OCI-LY1 (cell line): ENCODE measurements at regions not wholly inside any gene's neighbourhood (a gene's known extent, or its start where the extent isn't known, plus 50 kb on each side); places are given as distances from the start of the nearest gene placed in this dataset.

Experiments
- H2AFZ ChIP-seq: fragments of 200-600 bp; sonication (generic), shearing (Covaris generic); 2 replicates; pipeline ENCODE4 v1.6.0; 2014; ENCODE audit warnings: antibody characterized with exemption, mild to moderate bottlenecking, low read length
- H3F3A ChIP-seq: fragments of 200-600 bp; sonication (generic), shearing (Covaris generic); 2 replicates; pipeline ENCODE4 v1.6.0; 2014; ENCODE audit warnings: mild to moderate bottlenecking, antibody characterized with exemption, low read length, moderate library complexity; ENCODE audit not compliant: insufficient read depth
- H3K27ac ChIP-seq: fragments of 200-600 bp; sonication (generic); 2 replicates; pipeline ENCODE4 v1.5.1; 2014; ENCODE audit warnings: low read length, mixed run types, mild to moderate bottlenecking, low read depth; ENCODE audit not compliant: poor library complexity, severe bottlenecking
- H3K27me3 ChIP-seq: fragments of 200-600 bp; sonication (generic); 2 replicates; pipeline ENCODE4 v1.6.0; 2014; ENCODE audit warnings: antibody characterized with exemption, mild to moderate bottlenecking, low read length, moderate library complexity; ENCODE audit not compliant: insufficient read depth
- H3K36me3 ChIP-seq: fragments of 200-600 bp; sonication (generic); 2 replicates; pipeline ENCODE4 v1.6.1; 2014; ENCODE audit warnings: mild to moderate bottlenecking, antibody characterized with exemption, low read length, moderate library complexity, mixed read lengths; ENCODE audit not compliant: insufficient read depth
- H3K4me1 ChIP-seq: fragments of 200-600 bp; sonication (generic); 2 replicates; pipeline ENCODE4 v1.5.1; 2014; ENCODE audit warnings: mild to moderate bottlenecking, low read length, moderate library complexity; ENCODE audit not compliant: insufficient read depth, severe bottlenecking
- H3K4me2 ChIP-seq: fragments of 200-600 bp; sonication (generic), shearing (Covaris generic); 2 replicates; pipeline ENCODE4 v1.6.1; 2014; ENCODE audit warnings: low read length
- H3K4me3 ChIP-seq: fragments of 200-600 bp; sonication (generic); 2 replicates; pipeline ENCODE4 v1.5.1; 2014; ENCODE audit warnings: low read length, low read depth, mild to moderate bottlenecking, mixed read lengths; ENCODE audit not compliant: poor library complexity, severe bottlenecking
- H3K79me2 ChIP-seq: fragments of 200-600 bp; shearing (Covaris generic); 2 replicates; pipeline ENCODE4 v1.6.1; 2016; ENCODE audit warnings: mixed run types, low read length, mixed read lengths; ENCODE audit not compliant: insufficient read depth
- H3K9ac ChIP-seq: fragments of 200-600 bp; sonication (generic), shearing (Covaris generic); 2 replicates; pipeline ENCODE4 v1.6.1; 2014; ENCODE audit warnings: mild to moderate bottlenecking, low read length, mixed read lengths
- H3K9me2 ChIP-seq: fragments of 200-600 bp; sonication (generic), shearing (Covaris generic); 2 replicates; pipeline ENCODE4 v1.6.1; 2014; ENCODE audit warnings: low read depth, mild to moderate bottlenecking, low read length, mixed read lengths
- H3K9me3 ChIP-seq: fragments of 200-600 bp; shearing (Covaris generic); 2 replicates; pipeline ENCODE4 v1.6.1; 2014; ENCODE audit warnings: low read length, mixed read lengths
- H4K20me1 ChIP-seq: fragments of 200-600 bp; sonication (generic), shearing (Covaris generic); 2 replicates; pipeline ENCODE4 v1.6.0; 2016; ENCODE audit warnings: mild to moderate bottlenecking, low read length; ENCODE audit not compliant: insufficient read depth
- EZH2 ChIP-seq: fragments of 200-600 bp; sonication (generic), shearing (Covaris generic); IDR thresholded peaks from 2 replicates; pipeline ENCODE4 v1.8.0; 2017; ENCODE audit warnings: borderline replicate concordance, mixed run types, mild to moderate bottlenecking, antibody characterized with exemption, low read length, moderate library complexity, mixed read lengths
- TF ChIP-seq, protein P1 (sequence below): fragments of 200-600 bp; sonication (generic), shearing (Covaris generic); IDR thresholded peaks from 2 replicates; pipeline ENCODE4 v1.5.1; 2017; ENCODE audit warnings: mild to moderate bottlenecking, antibody characterized with exemption, low read length, moderate library complexity, mixed read lengths

DNA sequence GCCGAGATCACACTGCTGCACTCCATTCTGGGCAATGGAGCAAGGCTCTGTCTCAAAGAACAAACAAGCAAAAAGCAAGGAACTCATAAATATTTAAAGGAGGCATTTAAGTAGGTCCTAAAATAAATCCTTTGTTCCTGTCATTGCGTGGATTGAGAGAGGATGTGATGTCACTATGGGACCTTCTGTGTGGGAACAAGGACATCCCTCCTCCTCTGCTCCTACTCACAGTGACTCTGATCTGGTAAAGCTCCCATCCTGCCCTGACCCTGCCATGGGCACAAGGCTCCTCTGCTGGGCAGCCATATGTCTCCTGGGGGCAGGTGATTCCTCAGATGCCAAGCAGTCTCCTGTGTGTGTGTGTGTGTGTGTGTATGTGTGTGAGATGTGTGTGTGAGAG lies 74.1 kb upstream of the PRSS58 start:
- H3K4me3 ChIP-seq: no peak overlapping the region
- no peaks in the 10 kb centered on the region for H3K9me2 ChIP-seq
- no peaks in the 10 kb centered on the region for H3F3A ChIP-seq
- H3K4me2 ChIP-seq: no peak overlapping the region
- no peak overlapping the region for H3K27ac ChIP-seq
- H2AFZ ChIP-seq: no peak overlapping the region
- no peaks in the 10 kb centered on the region; the same call in 1 of the 2 replicates for H3K27me3 ChIP-seq
- no peaks in the 10 kb centered on the region for H3K79me2 ChIP-seq
- TF ChIP-seq EZH2: no peak
- TF ChIP-seq, protein P1, sequence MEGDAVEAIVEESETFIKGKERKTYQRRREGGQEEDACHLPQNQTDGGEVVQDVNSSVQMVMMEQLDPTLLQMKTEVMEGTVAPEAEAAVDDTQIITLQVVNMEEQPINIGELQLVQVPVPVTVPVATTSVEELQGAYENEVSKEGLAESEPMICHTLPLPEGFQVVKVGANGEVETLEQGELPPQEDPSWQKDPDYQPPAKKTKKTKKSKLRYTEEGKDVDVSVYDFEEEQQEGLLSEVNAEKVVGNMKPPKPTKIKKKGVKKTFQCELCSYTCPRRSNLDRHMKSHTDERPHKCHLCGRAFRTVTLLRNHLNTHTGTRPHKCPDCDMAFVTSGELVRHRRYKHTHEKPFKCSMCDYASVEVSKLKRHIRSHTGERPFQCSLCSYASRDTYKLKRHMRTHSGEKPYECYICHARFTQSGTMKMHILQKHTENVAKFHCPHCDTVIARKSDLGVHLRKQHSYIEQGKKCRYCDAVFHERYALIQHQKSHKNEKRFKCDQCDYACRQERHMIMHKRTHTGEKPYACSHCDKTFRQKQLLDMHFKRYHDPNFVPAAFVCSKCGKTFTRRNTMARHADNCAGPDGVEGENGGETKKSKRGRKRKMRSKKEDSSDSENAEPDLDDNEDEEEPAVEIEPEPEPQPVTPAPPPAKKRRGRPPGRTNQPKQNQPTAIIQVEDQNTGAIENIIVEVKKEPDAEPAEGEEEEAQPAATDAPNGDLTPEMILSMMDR: no peak
- no peaks in the 10 kb centered on the region for H3K9me3 ChIP-seq
- no peak overlapping the region for H3K9ac ChIP-seq
- no peaks in the 10 kb centered on the region for H3K36me3 ChIP-seq
- H3K4me1 ChIP-seq: no peaks in the 10 kb centered on the region
- H4K20me1 ChIP-seq: no peaks in the 10 kb centered on the region

DNA sequence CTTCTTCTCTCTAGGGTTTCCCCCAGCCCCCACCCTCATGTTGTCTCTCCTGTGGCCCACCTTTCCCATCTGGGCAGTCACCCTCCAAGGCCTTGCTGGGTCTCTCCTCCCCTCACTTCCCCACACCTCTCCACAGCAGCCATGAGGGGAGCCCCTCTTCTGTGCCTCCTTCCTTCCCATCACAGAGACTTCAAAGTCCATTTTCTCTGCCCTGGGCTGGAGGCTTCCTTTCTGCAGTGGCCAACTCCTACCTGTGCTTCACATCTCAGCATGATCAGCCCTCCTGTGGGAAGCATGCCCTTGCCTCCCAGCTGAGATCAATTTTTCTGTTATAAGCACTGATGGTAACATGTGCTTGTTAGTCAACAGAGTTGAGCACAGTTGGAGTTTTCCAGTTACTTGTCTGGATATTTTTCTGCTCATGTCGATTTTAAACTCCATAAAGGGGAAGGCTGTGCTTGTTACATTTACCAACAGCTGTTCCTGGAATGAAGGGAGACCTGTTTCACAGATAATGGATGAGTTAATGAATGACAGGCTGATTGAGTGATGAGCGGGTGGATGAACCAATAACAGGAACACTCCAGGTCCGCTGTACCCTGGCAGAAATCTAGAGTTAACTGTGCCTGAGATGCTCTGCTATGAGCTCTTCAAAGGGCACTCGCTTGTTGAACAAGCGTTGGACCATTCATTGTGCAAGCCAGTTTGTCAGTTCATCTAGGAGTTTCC lies 71.4 kb upstream of the PRSS58 start:
- H3K4me3 ChIP-seq: no peak overlapping the region
- no peaks in the 10 kb centered on the region for H3K4me1 ChIP-seq
- no peaks in the 10 kb centered on the region for H4K20me1 ChIP-seq
- no peak overlapping the region for H2AFZ ChIP-seq
- no peaks in the 10 kb centered on the region for H3F3A ChIP-seq
- no peaks in the 10 kb centered on the region for H3K9me2 ChIP-seq
- no peaks in the 10 kb centered on the region for H3K79me2 ChIP-seq
- TF ChIP-seq, protein P1: no peak
- TF ChIP-seq EZH2: no peak
- H3K27me3 ChIP-seq: no peaks in the 10 kb centered on the region; the same call in 1 of the 2 replicates
- H3K36me3 ChIP-seq: no peaks in the 10 kb centered on the region
- no peak overlapping the region for H3K4me2 ChIP-seq
- H3K27ac ChIP-seq: no peak overlapping the region
- no peak overlapping the region for H3K9ac ChIP-seq
- H3K9me3 ChIP-seq: no peaks in the 10 kb centered on the region

DNA sequence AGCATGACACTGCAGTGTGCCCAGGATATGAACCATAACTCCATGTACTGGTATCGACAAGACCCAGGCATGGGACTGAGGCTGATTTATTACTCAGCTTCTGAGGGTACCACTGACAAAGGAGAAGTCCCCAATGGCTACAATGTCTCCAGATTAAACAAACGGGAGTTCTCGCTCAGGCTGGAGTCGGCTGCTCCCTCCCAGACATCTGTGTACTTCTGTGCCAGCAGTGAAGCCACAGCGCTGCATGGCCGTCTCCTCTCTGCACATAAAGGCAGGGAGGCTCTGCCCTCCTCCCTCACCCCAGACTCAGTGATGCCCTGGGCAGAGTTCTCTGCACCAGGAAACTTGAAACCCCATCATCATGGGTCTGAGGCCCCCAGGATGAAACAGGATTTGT lies 70.7 kb upstream of the PRSS58 start:
- Histone ChIP-seq H3K4me2 (no peak overlapping the region), H3K79me2 (no peaks in the 10 kb centered on the region), H3K9me2 (no peaks in the 10 kb centered on the region), H3K9me3 (no peaks in the 10 kb centered on the region), H4K20me1 (no peaks in the 10 kb centered on the region), H3K27ac (no peak overlapping the region), H3K4me3 (no peak overlapping the region), H3K9ac (no peak overlapping the region), H3K36me3 (no peaks in the 10 kb centered on the region), H3K4me1 (no peaks in the 10 kb centered on the region), H3K27me3 (no peaks in the 10 kb centered on the region; the same call in 1 of the 2 replicates), H2AFZ (no peak overlapping the region), H3F3A (no peaks in the 10 kb centered on the region)
- no peak for TF ChIP-seq EZH2
- TF ChIP-seq, protein P1: no peak
